Retina (tissue), 1 donor: ENCODE measurements at regions not wholly inside any gene's neighbourhood (a gene's known extent, or its start where the extent isn't known, plus 50 kb on each side); places are given as distances from the start of the nearest gene placed in this dataset.

Experiments
- DNase-seq: peaks from one replicate; pipeline ENCODE4 v3.0.0-alpha.2; 2016

DNA sequence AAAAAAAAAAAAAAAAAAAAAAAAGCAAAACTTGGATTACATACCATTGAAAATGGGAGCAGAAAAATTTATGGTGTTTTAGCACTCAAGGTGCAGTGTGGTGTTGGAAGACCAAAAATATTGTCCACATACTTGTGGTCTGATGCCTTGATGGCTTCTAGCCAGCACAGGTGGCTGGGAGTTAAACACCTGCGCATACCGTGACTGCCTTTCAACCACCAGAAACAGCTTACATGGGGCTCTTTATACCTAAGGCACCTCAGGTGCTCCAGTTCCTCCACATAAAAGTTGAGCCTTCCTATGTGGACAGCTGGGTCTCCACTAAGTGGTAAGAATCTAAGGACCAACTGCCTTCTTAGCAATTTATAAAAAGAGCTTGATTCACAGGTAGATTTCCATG lies 802.6 kb upstream of the CELF4 start:
- no peak for DNase-seq

DNA sequence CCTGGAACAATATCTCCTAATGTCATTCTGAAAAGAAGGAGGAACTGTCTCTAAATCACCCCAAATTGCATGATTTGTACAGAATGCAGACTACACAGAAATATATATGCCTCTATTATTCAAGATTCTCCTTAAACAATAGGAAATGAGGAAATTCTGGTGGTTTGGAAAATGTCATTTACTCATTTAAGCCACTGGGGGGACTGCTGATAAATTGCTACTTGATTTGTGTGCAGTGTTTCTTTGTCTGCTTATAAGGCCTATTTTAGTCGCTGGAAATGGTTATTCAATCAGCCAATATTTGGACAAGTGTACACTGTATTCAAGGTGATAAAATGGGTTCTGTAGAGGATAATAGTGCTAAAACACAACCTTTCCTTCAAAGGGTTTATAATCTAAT lies 801.9 kb upstream of the CELF4 start:
- no peak for DNase-seq

DNA sequence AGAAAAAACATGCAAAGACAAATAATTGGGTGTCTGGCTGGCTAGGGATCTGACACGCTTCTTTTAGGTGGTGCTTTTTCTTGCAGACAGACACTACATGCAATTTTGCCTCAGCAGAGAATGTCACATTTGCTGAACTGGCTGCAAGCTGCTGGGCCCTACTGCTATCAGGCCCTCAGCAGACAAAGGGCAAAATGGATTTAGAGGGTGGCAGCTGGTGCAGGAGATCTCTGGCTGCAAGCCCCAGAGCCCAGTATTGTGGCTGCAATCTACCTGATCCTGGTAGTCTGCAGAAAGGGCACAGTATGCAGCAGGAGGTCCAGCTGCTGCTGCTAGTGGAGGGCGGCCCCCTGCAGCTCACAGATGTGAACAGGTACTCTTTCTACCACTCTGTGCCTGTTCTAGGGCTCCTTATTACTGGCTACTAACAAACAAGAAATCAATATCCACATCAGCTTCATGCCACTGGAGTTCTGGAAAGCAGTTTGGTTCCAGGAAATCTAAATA lies 796.7 kb upstream of the CELF4 start:
- DNase-seq = peak; percentile 23

DNA sequence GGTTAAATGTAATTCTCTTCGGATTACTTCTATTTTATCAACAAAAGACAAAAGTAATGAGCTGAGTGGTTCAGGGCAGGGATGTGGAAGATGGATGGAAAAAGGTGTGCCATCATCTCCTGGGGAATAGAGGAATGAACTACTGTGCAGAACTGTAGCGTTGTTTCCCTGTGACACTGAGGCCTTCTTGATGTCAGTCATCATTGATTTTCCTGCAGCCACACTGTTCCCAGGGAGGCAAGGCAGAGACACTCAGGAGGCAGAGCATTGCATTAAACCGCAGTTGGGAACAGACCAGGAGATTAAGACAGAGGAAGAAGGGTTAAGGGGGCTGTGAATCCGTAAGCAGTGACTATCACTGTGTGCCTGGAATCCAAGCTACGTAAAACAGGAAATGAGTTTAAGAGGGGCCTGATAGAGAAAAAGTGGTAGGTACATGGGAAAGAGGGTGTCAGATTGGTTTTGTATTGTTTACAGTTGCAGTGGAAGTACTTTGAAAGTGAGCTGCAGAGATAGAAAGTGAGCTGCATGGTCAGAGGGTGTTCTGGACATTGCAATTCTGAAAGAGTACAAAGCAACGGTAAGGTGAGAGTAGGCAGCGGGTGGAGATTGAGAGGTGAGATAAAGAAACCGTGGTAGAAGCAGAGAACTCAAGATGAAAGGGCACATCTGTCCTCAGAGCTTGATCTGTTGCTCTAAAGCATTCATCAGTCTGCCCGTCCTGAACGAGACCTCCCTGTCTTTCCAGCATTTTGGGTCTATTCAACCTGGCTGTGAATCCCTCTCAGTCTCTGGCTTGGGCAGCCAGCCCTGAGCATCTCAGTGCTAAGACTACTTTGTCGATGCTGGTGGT lies 793.4 kb upstream of the CELF4 start:
- no peak for DNase-seq

DNA sequence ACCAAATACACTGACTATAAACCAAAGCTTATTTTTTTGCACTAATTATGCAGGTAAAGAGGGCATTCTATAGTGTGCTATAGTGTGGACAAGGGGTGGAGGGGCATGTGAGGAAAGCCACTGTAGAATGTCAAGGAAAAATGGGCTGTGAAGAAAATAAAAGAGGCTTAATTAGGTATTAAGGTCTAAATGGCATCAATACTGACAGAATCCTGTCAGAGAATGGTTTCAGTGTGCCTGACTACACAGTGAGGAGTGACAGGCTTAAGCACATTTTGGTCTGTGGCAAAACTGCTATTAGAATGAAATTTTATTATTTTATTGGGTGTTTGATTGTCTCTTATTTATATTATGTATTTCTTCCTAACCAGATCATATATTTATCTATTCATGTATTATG lies 787.6 kb upstream of the CELF4 start:
- DNase-seq = no peak

DNA sequence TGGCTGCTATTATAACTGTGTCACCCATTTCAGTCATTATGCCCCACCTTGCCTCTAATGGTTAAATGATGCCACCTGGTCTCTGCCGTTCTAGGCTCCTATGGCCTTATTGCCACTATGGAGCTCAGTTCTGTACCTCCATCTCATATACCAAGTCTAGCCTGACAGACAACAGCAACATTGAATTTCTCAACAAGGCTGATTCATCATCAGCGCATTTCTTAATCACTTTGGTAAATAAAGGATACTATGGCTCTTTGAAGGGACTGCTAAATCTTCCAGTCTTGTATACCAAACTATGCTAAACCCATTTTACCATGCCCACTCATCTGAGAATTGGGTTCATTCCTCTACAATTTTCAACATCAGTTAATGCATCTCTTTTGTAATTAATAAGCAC lies 784.5 kb upstream of the CELF4 start:
- DNase-seq = no peak

DNA sequence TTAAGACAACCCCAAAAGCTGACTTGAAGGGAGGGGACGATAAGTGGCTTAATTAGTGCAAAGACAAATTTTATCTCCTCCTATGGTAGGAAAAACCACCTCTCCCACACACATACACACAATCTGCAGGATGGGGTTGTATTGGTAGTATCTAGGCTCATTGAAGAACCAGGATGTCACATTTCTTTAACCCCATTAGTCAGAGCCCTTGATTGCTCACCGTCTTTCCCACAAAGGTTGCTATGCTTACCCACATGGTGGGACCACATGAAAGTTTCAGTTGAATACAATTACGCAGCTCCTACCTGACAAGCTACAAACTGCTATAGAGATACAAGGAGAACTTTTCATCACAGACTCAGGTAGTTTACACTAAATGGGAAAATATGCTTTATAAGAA lies 765.0 kb upstream of the CELF4 start:
- no peak for DNase-seq

DNA sequence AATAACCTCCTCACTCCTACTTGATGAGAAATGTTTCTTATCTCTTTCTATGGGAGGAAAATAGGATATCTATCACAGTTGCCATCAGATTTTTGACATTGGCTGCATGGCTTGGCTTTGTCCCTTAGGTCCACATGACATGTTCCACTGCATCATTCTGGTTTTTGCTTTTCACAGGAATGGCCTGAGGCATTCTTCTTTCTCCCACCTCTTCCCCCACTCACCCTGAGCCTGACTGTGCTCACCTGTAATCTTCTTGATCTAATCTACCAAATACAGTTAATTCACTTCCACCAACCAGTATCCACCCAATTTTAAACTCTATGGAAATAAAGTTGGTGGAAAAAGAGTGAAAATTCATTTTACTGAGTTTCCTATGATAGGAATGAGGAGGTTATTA lies 763.5 kb upstream of the CELF4 start:
- DNase-seq = no peak

DNA sequence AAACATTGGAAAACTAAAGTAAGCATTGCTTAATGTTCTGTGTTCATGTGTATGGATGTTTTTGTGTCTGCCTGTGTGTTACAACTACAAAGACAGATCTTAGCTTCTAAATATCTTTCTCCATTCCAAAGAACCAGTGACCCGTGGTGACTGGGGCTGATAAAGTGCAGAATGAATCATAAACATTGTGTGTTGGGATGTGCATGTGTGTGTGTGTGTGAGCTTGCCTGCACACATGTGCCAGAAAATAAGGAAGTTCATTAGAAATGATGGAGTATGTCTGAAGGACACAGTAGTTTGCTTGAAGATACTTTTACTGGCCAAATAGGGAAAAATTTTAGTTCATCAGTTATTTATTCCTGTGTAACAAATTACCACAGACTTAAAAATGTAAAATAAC lies 756.6 kb upstream of the CELF4 start:
- no peak for DNase-seq

DNA sequence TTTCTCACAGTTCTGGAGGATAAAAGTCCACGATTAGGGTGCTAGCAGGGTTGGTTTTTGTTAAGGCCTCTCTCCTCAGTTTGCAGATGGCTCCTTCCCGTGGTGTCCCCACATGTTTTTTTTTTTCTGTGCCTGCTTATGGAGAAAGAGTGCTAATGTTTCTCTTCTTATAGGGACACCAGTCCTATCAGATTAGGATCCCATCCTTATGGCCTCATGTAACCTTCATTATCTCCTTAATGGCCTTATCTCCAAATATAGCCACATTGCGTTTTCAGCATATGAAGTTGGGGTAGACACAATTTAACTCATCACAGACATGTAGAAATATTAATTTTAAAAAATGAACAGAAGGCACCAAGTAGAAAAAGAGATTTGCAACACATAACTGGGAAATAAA lies 755.7 kb upstream of the CELF4 start:
- DNase-seq = no peak

DNA sequence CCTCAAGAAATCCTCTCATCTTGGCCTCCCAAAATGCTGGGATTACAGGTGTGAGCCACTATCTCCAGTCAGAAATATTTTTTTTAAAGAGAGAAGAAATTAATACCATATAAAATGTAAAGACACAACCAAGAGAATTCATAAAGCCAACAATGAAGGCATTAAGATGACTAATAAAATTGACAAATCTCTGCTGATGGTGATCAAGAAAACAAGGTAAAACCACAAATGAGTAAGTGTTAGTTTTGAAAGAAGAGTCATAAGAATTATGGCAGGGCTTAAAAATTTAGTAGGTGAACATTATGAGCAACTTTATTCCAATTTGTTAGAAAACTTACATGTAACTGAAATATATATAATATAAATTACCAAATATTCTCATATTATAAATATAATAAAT lies 752.8 kb upstream of the CELF4 start:
- DNase-seq = no peak

DNA sequence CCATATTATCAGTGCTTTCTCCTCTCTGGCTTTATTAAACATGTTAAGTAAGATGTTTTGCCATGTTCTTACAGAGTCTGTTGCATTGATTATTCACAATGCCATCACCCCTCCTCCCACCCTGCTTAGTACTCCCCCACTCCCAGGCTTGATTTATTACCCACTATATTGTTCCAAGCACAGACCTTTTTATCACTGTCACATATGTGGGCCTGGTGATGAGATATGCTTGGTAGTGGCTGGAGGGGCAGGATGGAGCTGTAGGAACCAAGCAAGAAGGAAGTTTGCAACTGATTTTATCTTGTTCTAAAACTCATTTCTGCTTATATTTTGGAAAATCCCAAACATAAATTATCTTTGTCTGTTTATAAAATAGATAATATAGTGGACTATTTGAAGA lies 748.2 kb upstream of the CELF4 start:
- DNase-seq = no peak

DNA sequence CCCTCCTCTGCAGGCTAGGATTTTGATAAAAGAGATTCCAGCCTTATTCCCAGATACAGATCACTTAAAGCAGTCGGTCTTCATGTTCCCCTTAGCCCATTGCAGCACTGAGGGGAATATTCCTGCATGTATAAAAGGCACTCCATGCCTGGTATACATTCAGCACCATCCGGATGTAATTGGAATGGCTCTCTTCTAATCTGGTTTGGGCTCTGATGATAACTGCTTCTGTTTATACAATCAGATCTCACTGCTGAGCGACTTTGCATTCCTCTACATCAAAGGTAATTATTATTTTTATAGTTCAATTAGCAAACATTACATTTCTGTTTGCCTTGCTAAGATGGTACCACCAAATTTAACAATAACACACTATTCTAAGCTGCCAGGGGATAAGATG lies 746.9 kb upstream of the CELF4 start:
- DNase-seq = no peak

DNA sequence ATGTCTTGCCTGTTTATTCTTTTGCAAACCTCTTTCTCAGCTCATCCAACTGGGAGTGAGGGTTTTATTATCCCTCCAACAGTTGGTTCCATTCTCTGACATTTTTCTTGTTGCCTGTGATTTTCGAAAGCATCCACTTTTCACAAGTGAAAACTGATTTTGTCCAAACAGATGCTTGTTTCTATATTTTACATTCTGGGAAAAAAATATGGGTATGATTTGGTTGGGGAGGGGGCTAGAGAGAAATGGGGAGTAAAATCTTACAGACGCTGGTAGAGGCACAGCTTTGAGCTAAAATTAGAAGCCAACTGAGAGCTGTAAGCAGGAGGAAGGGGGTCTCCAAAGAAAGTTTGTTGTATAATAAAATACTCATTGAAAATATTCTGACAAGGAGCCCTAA lies 745.3 kb upstream of the CELF4 start:
- DNase-seq = no peak

DNA sequence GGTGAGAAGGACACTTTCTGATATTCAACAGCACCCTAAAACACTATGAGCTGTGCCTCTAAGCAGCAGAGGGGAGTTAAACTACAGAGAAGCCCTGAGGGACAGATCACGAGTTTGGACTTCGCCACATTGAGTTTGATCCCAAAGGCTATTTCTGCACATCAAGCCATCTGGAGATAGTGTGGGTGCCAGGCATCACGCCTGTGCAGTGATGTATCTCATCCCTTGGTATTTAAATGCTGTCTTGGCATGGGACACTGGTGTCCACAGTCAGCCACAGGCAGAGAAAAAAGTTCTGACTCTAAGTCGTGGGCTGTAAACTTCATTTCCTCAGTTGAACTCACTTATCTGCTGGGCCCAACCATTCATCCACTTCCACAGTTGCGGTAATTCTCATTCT lies 742.3 kb upstream of the CELF4 start:
- DNase-seq = no peak

DNA sequence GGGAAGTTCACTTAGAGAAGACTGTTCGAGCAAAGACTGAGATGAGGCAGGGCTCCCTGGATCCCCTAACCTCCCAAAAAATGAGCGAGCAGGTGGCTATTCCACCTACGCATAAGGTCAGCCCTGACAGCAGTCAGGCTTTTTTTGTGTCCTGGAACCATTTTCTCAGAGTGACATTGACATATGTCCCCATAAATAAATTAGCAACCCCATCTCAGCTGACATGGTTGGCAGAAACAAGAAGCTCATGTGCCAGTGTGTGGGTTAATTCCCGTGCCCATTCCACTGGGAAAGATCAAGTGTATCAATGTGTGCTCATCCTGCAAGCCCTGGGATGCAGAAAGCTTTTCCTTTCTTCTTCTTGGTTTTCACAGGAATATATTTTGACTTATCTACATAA lies 740.4 kb upstream of the CELF4 start:
- peak; percentile 22 for DNase-seq

DNA sequence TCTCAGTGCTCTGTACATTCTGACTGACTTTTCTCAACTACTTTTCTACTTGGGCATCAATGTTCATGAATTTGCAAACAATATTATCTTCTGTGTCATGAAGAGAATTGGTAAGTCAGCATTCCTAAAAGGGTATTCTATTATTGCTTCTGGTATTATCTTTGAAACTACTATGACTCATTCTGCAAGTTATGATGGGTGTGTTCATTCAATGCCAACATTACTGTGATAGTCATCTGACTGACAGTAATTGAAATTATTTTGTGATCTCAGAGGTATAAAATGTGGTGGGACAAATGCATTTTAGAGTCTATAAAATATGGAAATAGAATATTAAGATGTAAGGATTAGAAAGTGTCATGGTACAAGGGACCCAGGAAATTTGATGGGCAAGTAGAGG lies 736.0 kb upstream of the CELF4 start:
- DNase-seq = no peak

DNA sequence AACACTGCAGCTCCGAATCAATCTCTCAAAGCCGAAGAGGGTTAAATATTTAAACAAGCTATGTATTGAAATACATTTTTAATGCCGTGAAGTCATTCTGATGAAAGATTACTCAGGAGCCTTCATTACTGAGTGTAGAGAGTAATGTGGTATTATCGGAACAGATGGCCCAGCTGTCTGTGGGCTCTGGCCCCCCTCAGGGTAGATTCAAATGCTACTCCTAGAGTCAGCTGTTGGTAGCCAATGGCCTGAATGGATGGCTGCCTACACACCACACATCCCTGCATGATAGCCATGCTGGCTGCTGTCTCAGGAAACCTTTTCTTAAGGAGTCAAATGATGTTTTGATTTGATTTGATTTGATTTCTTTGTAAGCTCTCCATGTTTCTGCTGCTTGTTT lies 732.3 kb upstream of the CELF4 start:
- DNase-seq = peak; percentile 65

DNA sequence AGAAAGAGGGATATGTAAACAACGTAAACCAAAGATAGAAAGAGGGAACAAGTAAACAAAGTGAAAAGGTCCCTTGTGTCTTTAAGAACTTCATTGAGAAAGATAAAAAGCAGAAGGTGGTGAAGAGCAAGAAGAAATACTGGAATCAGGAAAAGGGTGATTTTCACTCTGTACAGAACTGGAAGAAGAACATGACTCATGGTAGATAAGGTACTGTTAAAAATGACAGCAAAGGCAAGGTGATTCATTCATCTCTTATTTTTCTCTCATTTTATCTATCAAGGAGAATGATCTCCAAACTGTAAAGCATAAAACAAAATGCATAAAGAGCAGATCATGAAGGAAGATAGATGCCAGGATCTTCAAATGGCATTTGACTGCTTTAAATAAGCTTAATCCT lies 724.6 kb upstream of the CELF4 start:
- no peak for DNase-seq

DNA sequence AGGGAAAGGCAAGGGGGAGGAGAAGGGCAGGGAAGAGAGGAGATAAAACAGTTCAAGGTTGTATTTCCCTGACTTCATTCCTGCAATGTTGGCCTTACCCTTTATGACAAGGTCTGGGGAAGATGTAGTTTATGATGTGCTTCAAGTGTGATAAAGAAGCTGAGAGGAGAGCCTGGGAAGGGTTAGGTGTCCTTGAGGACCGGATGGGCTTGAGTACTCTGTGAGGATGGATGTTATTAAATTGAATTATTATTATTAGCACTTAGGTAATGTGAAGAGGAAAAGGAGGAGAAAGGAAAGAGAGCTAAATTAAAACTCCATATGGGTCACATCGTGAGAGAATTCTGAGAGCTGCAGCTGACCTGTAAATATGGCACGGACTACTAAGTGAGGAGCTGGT lies 719.4 kb upstream of the CELF4 start:
- no peak for DNase-seq

DNA sequence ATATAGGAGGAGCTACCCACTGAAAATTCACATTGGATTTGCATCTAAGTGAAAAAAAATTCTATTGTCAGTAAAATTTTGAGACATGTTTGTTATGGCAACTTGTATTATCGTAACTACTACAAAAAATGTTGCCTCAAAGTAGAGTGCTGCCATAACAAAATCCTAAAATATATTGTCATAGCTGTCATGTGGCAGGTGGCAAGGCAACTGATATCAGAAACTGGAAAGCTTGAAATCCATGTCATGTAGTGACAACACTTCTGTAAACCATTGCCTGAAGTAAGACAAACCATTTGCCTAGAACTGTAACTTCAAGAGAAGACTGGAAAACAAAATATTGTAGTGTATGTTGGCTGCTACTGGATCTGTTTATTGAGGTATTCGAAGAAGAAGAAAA lies 697.5 kb upstream of the CELF4 start:
- DNase-seq = no peak

DNA sequence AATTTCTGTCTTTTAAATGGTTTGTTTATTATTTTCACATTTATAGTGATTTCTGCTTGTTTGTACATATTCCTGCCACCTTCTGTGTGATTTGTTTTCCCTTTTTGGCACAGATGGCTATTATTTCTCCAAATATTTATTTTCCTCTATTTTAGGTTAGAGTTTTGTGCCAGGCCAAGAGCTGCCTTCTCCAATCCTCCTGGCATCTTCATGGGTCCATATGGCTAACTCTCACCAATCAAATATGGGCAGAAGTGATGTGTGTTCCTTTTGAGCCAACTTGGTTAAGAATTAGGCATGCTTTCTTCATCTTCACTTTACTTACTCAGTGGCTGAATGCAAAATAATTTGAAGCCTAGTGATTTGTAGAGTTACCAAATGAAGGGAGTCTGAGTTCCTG lies 697.1 kb upstream of the CELF4 start:
- DNase-seq = no peak

DNA sequence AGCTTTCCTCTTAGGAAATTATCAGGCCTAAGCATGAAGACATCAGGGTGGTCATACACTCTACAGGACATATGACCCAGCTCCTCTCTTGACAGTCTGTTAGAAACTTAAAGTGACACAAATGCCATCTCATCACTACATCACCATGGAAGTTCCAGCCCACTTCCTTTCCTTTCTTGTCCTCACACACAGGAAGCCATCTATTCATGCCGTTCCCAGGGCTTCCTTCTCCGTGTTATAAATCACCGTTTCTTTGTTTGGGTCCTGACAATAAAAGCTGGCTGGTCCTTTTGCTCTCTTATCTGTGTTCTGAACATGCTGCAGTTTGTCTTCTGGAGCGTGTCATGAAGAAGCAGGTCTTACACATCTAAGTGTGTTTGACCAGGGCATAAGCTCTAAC lies 692.1 kb upstream of the CELF4 start:
- DNase-seq = no peak

DNA sequence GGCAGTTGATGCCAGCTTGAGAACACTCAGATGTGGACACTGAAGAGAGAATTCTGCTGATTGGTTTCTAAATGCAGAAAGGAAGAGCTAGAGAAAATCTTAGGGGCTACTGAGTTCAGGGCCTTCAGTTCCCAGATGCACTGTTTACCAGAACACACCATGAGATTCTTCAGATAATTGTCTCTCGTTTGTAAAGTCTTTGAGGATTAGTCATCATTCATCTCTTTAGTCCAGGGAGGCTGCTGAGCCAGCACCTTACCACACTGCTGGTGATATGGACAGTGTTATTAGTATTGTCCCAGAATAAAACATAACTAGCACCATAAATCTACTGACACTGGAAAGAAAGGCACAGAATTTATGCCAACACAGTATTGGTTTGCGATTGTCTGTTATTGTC lies 690.8 kb upstream of the CELF4 start:
- no peak for DNase-seq

DNA sequence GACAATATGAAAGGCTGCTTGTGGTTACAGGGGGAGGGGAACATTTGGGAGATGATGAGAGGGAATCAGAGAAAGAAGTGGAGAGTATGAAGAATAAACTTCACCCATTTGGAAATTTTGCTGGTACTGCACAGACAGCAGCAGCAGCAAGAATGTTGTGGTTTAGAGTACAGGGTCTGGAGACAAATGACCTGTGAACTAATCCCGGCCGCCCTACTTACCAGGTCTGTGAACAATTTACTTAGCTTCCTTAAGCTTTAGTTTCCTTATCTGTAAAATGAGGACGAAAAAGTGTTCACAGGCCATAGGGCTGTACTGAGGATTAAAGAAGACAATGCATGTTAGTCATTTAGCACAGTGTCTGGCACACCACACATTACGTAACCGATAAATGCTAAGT lies 685.4 kb upstream of the CELF4 start:
- DNase-seq = no peak
